Peyer's patch (tissue), 4 donors: ENCODE measurements at regions not wholly inside any gene's neighbourhood (a gene's known extent, or its start where the extent isn't known, plus 50 kb on each side); places are given as distances from the start of the nearest gene placed in this dataset.

Source experiments
- DNase-seq, 3 donors: peaks; one replicate each; pipeline ENCODE4 v3.0.0-alpha.2; 2017 to 2019
- H3K27ac ChIP-seq, 4 donors: fragments of 200-600 bp; sonication (generic); one replicate each; pipeline ENCODE4 v1.5.1; 2016 to 2019
- H3K27me3 ChIP-seq, 2 donors: fragments of 200-600 bp; sonication (generic); one replicate each; pipeline ENCODE4 v1.5.1; 2019
- H3K36me3 ChIP-seq, 3 donors: fragments of 200-600 bp; sonication (generic); one replicate each; pipeline ENCODE4 v1.5.1; 2016 to 2019
- H3K4me1 ChIP-seq, 4 donors: fragments of 200-600 bp; sonication (generic); one replicate each; pipeline ENCODE4 v1.5.1; 2016 to 2019
- H3K4me3 ChIP-seq, 4 donors: fragments of 200-600 bp; sonication (generic); 1 replicate in 3 of 4; 2 replicates in 1 of 4; pipeline ENCODE4 v1.5.1; 2016 to 2019; ENCODE audit warnings: mild to moderate bottlenecking in 1 of 4
- H3K9me3 ChIP-seq, 4 donors: fragments of 200-600 bp; sonication (generic); one replicate each; pipeline ENCODE4 v1.5.1; 2016 to 2019; ENCODE audit warnings: mild to moderate bottlenecking in 1 of 4
- POLR2A ChIP-seq, 2 donors: fragments of 450-650 bp; IDR thresholded peaks; one replicate each; pipeline ENCODE4 v1.5.1; 2017; ENCODE audit warnings: antibody characterized with exemption in 2 of 2, mild to moderate bottlenecking in 2 of 2, moderate library complexity in 2 of 2
- TF ChIP-seq, protein P1 (sequence below), 6 experiments: fragments of 450-650 bp in 4 of 6; fragments of 200-600 bp in 2 of 6; sonication (generic) in 1 of 6; IDR thresholded peaks; one replicate each; pipeline ENCODE4 v1.5.1; 2017 to 2019; ENCODE audit warnings: antibody characterized with exemption in 6 of 6, mild to moderate bottlenecking in 3 of 6, moderate library complexity in 1 of 6

DNA sequence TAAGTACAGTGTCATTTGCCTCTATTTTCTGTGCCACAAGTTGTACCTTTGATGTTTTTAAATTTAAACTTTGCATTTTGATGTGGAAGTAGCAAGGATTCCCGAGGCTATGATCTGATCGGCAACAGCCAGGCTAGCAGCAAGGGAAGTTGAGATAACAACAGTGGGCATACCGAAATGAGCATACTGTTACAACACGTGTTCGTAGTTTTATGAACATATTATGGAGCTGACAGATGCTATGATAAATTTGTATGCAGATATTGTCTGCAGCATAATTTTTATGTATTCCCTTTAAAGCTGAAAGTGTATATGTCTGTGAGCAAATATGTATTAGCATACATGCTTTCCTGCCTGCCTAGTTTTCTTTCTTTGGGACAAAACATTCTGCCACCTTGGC is 306.1 kb downstream of the PCDH7 start:
- no peaks in the 10 kb centered on the region for H3K9me3 ChIP-seq
- H3K27ac ChIP-seq = no peak overlapping the region
- no peak for DNase-seq
- no peaks in the 10 kb centered on the region for H3K4me1 ChIP-seq
- no peak overlapping the region for H3K4me3 ChIP-seq
- H3K27me3 ChIP-seq = no peaks in the 10 kb centered on the region
- TF ChIP-seq, protein P1, sequence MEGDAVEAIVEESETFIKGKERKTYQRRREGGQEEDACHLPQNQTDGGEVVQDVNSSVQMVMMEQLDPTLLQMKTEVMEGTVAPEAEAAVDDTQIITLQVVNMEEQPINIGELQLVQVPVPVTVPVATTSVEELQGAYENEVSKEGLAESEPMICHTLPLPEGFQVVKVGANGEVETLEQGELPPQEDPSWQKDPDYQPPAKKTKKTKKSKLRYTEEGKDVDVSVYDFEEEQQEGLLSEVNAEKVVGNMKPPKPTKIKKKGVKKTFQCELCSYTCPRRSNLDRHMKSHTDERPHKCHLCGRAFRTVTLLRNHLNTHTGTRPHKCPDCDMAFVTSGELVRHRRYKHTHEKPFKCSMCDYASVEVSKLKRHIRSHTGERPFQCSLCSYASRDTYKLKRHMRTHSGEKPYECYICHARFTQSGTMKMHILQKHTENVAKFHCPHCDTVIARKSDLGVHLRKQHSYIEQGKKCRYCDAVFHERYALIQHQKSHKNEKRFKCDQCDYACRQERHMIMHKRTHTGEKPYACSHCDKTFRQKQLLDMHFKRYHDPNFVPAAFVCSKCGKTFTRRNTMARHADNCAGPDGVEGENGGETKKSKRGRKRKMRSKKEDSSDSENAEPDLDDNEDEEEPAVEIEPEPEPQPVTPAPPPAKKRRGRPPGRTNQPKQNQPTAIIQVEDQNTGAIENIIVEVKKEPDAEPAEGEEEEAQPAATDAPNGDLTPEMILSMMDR (IDR thresholded peaks at IDR 0.05) = no peak
- TF ChIP-seq POLR2A (IDR thresholded peaks at IDR 0.05) = no peak
- no peaks in the 10 kb centered on the region for H3K36me3 ChIP-seq

DNA sequence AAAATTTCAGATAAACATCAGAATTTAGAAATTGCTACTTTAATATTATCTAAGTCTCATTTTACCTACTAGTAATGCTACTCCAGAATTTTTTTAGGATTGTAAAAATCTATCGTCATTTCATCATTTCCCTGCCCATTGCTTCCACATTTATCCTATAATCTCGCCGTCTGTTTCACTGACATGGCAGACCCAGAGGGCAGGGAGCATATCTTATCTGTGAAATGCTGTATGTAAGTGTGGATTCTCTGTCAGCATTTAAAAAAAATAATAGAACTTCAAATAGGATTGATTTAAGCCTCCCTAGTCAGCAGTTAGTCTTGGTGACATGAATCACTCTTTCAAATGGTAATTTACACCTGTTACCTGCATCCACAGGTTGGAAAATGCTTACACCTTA is 314.4 kb downstream of the PCDH7 start:
- Histone ChIP-seq H3K27ac (no peak overlapping the region), H3K9me3 (no peaks in the 10 kb centered on the region), H3K36me3 (no peaks in the 10 kb centered on the region), H3K27me3 (no peaks in the 10 kb centered on the region), H3K4me3 (no peak overlapping the region), H3K4me1 (no peaks in the 10 kb centered on the region)
- TF ChIP-seq POLR2A (IDR thresholded peaks at IDR 0.05) = no peak
- TF ChIP-seq, protein P1 (IDR thresholded peaks at IDR 0.05) = no peak
- DNase-seq = no peak

DNA sequence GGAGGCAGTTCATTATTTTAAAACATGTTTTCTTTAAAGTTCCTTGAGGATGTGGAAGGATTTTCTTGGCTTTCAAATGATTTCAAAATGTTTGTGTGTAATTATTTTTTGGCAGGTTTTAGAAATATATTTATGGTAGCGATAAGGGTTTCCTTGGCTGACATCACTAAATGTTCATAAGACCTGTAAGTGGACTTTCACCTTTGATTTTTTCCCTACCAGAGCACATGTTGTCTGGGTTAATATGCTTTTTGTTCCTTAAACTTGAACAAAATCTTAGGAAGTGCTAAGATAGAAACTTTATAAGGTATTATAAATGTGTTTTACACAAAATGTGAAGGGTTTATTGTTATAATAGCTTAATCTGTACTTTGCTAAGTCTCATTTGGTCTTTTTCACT is 315.6 kb downstream of the PCDH7 start:
- Histone ChIP-seq H3K27ac (no peak overlapping the region), H3K9me3 (no peaks in the 10 kb centered on the region), H3K4me1 (no peaks in the 10 kb centered on the region), H3K27me3 (no peaks in the 10 kb centered on the region), H3K36me3 (no peaks in the 10 kb centered on the region), H3K4me3 (no peak overlapping the region)
- no peak for TF ChIP-seq POLR2A (IDR thresholded peaks at IDR 0.05)
- TF ChIP-seq, protein P1 (IDR thresholded peaks at IDR 0.05) = no peak
- no peak for DNase-seq

DNA sequence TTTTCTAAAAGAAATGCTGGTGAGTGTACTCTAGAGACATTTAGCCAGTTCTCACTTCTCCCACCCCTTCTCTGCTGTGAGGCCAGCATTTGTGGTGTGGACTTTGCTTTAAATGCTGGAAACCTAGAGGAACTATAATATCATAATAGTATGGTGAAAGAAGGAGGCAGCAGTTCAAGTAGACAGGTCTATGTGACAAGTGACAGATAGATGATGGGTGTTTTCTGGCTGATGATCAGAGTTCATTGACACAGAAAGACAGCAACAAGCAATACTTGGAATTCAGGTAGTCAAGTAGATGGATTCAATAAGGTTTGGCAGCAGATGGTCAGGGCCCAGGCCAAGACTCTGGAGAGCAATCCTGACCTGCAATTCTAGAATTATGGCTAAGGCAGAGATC is 317.5 kb downstream of the PCDH7 start:
- H3K27me3 ChIP-seq = no peaks in the 10 kb centered on the region
- no peaks in the 10 kb centered on the region for H3K9me3 ChIP-seq
- no peak for DNase-seq
- no peaks in the 10 kb centered on the region for H3K36me3 ChIP-seq
- no peak overlapping the region for H3K27ac ChIP-seq
- H3K4me3 ChIP-seq = no peak overlapping the region
- no peaks in the 10 kb centered on the region for H3K4me1 ChIP-seq
- no peak for TF ChIP-seq POLR2A (IDR thresholded peaks at IDR 0.05)
- TF ChIP-seq, protein P1 (IDR thresholded peaks at IDR 0.05) = no peak

DNA sequence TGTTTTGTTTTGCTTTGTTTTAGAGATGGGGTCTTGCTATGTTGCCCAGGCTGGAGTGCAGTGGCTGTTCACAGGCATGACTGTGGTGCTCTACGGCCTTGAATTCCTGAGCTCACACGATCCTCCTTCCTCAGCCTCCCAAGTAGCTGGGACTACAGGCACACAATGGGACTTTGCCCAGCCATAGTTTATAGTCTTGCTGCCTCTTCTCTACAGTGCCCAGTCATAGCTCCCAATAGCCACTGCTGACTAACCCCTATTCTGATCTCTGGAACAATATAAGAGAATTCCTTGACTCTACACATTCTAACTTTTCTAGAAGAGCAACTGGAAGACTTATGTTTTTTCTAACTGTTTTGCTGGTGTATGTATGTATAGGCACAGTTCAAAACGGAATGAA is 319.2 kb downstream of the PCDH7 start:
- Histone ChIP-seq H3K4me3 (no peak overlapping the region), H3K4me1 (no peaks in the 10 kb centered on the region), H3K9me3 (no peaks in the 10 kb centered on the region), H3K27me3 (no peaks in the 10 kb centered on the region), H3K36me3 (no peaks in the 10 kb centered on the region), H3K27ac (no peak overlapping the region)
- DNase-seq = no peak
- TF ChIP-seq, protein P1 (IDR thresholded peaks at IDR 0.05) = no peak
- TF ChIP-seq POLR2A (IDR thresholded peaks at IDR 0.05) = no peak

DNA sequence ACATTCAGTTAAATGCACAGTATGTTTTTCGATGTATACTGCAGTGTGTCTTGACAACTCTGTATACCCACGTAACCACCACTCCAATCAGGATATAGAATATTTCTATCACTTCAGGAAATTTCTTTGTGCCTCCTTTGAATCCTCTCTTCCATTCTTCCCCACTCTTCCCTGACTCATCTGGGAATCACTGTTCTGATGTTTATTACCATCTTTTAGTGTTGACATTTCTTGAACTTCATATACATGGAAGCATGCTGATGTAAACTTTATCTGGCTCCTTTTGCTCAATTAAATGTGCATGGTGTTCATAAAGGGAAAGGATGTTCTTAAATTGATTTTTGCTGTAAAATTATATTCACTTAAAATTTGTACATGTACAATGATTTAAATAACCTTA is 319.9 kb downstream of the PCDH7 start:
- Histone ChIP-seq H3K4me1 (no peaks in the 10 kb centered on the region), H3K4me3 (no peak overlapping the region), H3K27me3 (no peaks in the 10 kb centered on the region), H3K9me3 (no peaks in the 10 kb centered on the region), H3K36me3 (no peaks in the 10 kb centered on the region), H3K27ac (no peak overlapping the region)
- TF ChIP-seq, protein P1 (IDR thresholded peaks at IDR 0.05) = no peak
- TF ChIP-seq POLR2A (IDR thresholded peaks at IDR 0.05) = no peak
- DNase-seq = no peak
